NT2/D1 (cell line): ENCODE measurements at regions not wholly inside any gene's neighbourhood (a gene's known extent, or its start where the extent isn't known, plus 50 kb on each side); places are given as distances from the start of the nearest gene placed in this dataset.

Source experiments
- YY1 ChIP-seq: IDR thresholded peaks from 2 replicates; pipeline ENCODE4 v1.6.1; 2011; ENCODE audit not compliant: insufficient read length, insufficient read depth
- ZNF274 ChIP-seq: IDR thresholded peaks from 2 replicates; pipeline ENCODE4 v1.6.1; 2011; ENCODE audit warnings: mild to moderate bottlenecking, low read depth, low read length

- TF ChIP-seq ZNF274: no peak
- TF ChIP-seq YY1: no peak
Observed at GRCh38 chr3:34090876-34091275, 292.4 kb downstream of the PDCD6IP start.
